ENCODE measurements at regions not wholly inside any gene's neighbourhood (a gene's known extent, or its start where the extent isn't known, plus 50 kb on each side); places are given as distances from the start of the nearest gene placed in this dataset.

- TF ChIP-seq POLR2A (IDR thresholded peaks at IDR 0.05), result no peak
- no peak for TF ChIP-seq CTCF (IDR thresholded peaks at IDR 0.05)
Observed at GRCh38 chr2:459931-460330, 172.0 kb upstream of the ALKAL2 start.

Measured in body of pancreas (tissue), 4 donors.